NOMO-1 (cell line): ENCODE measurements at regions not wholly inside any gene's neighbourhood (a gene's known extent, or its start where the extent isn't known, plus 50 kb on each side); places are given as distances from the start of the nearest gene placed in this dataset.

Experiments
- DNase-seq, 2 experiments: peaks; one replicate each; lab custom pipeline; 2025; ENCODE audit not compliant: unreplicated experiment in 2 of 2; lab: John Stamatoyannopoulos, UW

- no peak for DNase-seq
These were observed 666.0 kb downstream of the DSC3 start for GRCh38 chr18:30376515-30376914.

GRCh38 chr18:30361864-30362540, 680.5 kb downstream of the DSC3 start:
- DNase-seq: no peak

- DNase-seq: no peak
These were observed 683.0 kb downstream of the DSC3 start for GRCh38 chr18:30359521-30359920.

GRCh38 chr18:30358555-30358954, 684.0 kb downstream of the DSC3 start:
- peak; percentile 67 to 79 for DNase-seq

GRCh38 chr18:30352551-30353168, 689.9 kb downstream of the DSC3 start:
- no peak for DNase-seq

GRCh38 chr18:30350263-30350662, 692.3 kb downstream of the DSC3 start:
- DNase-seq: no peak

GRCh38 chr18:30343090-30343489, 699.5 kb downstream of the DSC3 start:
- no peak for DNase-seq

- no peak for DNase-seq
These were observed 699.9 kb downstream of the DSC3 start for GRCh38 chr18:30342675-30343074.

GRCh38 chr18:30334781-30335180, 707.8 kb downstream of the DSC3 start:
- no peak for DNase-seq

- no peak for DNase-seq
These were observed 709.2 kb downstream of the DSC3 start for GRCh38 chr18:30333310-30333709.

- DNase-seq: no peak
These were observed 713.7 kb downstream of the DSC3 start for GRCh38 chr18:30328839-30329238.

- DNase-seq: no peak
These were observed 740.4 kb downstream of the DSC3 start for GRCh38 chr18:30302181-30302580.

- DNase-seq: no peak
These were observed 743.8 kb downstream of the DSC3 start for GRCh38 chr18:30298769-30299168.

GRCh38 chr18:30288662-30289414, 753.7 kb downstream of the DSC3 start:
- DNase-seq: no peak

GRCh38 chr18:30280861-30281470, 761.6 kb downstream of the DSC3 start:
- DNase-seq: peak in 1 of 2 experiments; percentile 13

GRCh38 chr18:30280186-30280585, 762.4 kb downstream of the DSC3 start:
- DNase-seq: no peak

- DNase-seq: no peak
These were observed 764.9 kb downstream of the DSC3 start for GRCh38 chr18:30277676-30278075.

- no peak for DNase-seq
These were observed 770.8 kb downstream of the DSC3 start for GRCh38 chr18:30271716-30272115.

GRCh38 chr18:30265190-30265589, 777.4 kb downstream of the DSC3 start:
- no peak for DNase-seq

GRCh38 chr18:30254331-30254730, 788.2 kb downstream of the DSC3 start:
- no peak for DNase-seq

- DNase-seq: no peak
These were observed 794.5 kb downstream of the DSC3 start for GRCh38 chr18:30248056-30248455.
